ENCODE measurements at regions not wholly inside any gene's neighbourhood (a gene's known extent, or its start where the extent isn't known, plus 50 kb on each side); places are given as distances from the start of the nearest gene placed in this dataset.

GRCh38 chr14:76607510-76607909, 153.8 kb upstream of the VASH1 start:
- no peak for DNase-seq

DNA sequence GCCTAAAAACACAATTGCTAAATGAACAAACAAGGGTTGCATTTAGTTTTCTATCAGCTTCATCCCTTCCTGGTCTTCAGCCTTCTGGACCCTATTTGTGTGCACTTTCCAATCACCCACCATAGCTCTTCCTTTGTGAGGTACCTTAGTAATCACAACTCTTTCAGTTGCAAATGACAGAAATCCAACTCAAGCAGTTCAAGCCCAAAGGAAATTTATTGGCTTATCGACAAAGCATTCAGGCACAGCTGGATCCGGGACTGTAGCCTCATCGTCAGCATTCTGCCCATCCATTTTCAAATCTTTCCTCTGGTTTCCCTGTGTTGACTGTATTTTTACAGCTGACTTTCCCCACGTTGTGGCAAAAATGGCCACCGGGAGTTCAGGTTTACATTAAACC, 148.6 kb upstream of the VASH1 start:
- DNase-seq: no peak

DNA sequence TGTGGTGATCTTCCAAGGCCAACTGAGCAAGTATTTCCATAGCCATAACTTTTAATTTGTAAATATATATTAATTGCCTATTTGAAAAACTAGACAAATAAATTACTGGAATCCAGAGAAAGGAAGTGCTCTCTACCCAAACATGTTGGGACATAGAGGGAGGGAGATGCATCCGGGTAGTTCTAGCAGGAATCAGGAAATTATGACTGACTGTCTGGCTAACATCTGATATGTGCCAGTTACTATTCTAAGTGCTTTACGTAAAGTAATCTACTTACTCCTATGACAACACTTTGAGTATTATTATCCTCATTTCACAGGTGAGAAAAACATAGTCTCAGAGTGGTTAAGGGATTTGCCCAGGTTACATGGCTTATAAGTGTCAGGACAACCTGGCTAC, 147.7 kb upstream of the VASH1 start:
- no peak for DNase-seq

- DNase-seq: no peak
Observed at GRCh38 chr14:76615331-76615730, 145.9 kb upstream of the VASH1 start.

DNA sequence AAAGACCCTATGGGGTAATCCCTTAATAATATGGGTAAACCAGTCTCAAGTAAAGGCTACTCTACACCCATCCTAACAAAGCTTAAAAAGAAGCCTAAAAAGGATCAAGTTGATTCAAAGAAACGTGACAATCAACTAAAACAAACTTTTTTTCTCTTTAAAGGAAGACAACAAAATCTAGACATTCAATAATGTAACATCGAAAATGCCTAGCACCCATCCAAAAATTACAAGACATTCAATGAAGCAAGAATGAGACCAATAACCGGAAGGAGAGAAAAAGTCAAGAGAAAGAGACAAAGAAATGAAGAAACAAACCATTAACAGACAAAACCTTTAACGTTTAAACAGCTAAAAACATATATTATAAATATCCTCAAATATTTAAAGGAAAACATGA, 143.8 kb upstream of the VASH1 start:
- DNase-seq: no peak

GRCh38 chr14:76636602-76637001, 124.7 kb upstream of the VASH1 start:
- no peak for DNase-seq

DNA sequence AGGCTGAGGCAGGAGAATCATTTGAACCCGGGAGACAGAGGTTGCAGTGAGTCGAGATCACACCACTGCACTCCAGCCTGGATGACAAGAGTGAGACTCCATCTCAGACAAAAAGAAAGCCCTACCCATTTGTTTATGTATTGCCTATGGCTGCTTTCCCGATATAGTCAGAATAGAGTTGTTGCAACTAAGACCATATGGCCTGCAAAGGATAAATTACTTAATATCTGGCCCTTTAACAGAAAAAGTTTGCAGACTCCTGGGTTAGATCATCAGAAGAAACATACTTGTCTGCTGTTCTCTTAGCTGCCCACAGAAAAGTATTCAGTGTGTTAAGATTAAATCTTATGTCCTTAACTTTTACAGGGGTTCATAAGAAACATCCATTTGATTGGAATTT, 122.4 kb upstream of the VASH1 start:
- no peak for DNase-seq

GRCh38 chr14:76639606-76640229, 121.5 kb upstream of the VASH1 start:
- no peak for DNase-seq

- peak; percentile 97 for DNase-seq
Observed at GRCh38 chr14:76640923-76641395, 120.3 kb upstream of the VASH1 start.

GRCh38 chr14:76641541-76641940, 119.7 kb upstream of the VASH1 start:
- no peak for DNase-seq

DNA sequence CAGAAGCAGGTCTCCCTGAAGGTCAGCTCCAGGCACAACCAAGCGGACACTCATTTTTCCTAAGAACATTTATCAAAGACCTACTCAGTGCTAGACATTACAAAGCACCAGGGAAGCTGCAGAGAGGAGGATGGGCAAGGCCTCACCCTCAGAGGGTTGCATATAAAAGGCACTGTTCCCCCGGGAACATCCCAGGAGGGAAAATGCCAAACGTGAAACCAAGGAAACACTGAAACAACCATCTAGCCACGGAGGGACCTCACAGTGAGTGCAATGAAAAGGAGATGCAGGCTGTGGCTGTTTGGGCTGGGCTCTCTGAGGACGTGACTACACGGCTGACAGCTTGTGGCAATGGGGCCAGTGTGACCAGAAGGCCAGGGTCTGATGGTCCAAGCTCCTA, 117.4 kb upstream of the VASH1 start:
- DNase-seq: no peak

DNA sequence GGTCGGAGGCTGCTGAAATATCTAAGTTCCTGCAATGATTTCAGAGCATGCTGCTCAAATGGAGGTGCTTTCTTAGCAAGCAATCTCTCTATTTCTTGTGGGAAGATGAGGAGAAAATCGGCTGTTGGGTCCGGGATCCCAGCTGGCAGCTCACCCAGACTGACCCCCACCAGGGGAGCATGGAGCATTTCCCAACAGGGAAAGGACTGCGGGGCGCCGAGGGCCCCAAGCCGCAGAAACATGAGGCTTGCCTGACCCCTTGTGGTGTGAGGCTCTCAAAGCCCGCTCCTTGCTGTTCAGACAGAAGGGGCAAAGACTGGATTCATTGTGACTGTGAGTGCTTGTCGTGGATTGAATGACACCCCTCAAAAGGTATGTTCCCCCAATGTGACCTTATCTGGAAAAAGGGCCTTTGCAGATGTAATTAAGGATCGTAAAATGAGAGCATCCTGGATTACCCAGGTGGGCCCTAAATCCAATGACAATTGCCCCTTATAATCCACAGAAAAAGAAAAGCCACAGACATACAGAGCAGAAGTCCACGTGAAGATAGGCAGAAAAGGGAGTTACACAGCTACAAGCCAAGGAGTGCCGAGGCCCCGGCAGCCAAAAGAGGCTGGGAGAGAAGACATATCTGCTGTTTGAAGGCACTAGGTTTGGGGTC, 116.3 kb upstream of the VASH1 start:
- peak; percentile 31 for DNase-seq

DNA sequence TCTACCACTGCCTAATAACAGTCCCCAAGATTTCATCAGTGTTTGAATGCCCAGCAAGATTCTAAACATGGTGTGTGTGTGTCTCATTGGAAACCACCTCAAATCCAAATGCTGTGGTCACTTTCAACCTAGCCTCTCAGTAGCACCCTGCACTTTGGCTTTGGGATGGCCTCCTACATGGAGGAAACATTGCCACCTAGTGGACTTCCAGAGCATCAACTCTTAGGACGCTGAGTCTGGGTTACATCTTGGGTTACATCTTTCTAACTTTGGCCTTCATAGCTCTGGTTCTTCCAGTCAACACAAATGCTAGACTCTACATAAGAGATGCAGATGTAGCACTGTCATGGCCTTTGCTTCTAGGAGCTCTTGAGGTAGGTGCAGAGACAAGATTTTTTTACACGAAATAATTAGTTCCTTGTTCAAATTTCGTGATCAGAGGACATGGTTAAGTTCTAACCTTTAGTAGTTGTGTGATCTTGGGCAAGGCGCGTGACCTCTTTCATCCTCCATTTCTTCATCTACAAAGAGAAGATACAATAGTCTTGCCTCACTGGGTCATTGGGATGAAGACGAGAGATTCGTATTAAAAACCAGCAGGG, 113.5 kb upstream of the VASH1 start:
- peak; percentile 26 for DNase-seq

- DNase-seq: no peak
Observed at GRCh38 chr14:76651410-76652055, 109.7 kb upstream of the VASH1 start.

GRCh38 chr14:76653875-76654572, 107.2 kb upstream of the VASH1 start:
- DNase-seq: no peak

GRCh38 chr14:76654573-76655108, 106.6 kb upstream of the VASH1 start:
- no peak for DNase-seq

GRCh38 chr14:76655331-76655730, 105.9 kb upstream of the VASH1 start:
- DNase-seq: no peak

DNA sequence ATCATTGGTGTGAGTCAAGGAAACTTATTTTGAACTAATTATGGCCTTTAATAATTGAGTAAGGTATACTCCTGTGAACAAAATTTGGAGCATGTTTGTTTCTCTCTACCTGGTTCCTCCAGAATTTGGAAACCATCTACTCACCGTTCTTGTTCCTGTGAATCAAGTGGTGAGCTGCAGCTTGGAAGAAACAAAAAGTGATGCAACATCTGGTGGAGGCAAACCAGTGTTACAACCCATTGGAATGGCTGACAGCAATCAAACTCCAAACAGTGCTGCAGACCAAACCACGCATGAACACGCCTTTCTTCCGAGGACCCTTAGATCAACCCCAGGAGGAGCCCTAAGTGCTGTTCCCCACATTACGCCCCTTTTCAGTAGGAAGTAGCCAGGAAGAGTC, 104.7 kb upstream of the VASH1 start:
- DNase-seq: no peak

GRCh38 chr14:76657404-76657803, 103.9 kb upstream of the VASH1 start:
- no peak for DNase-seq

DNA sequence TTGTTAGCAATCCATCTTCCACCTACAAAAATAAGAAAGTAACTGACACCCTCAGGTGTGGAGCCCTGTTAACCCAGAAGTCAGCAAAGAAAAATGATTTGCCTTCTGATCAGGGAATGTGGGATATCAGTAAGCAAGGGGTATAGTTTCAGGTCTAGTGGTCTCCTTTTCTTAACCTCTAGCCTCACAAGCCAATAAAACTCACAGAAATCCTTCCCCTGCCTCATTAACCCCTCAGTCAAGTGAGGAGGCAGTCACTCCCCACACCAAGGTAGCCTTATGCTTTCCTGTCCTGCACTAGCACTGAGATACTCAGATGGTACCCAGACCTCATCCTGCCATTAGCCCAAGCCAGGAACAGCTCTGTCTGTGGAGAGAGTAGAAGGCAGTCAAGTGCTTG, 103.4 kb upstream of the VASH1 start:
- DNase-seq: no peak

GRCh38 chr14:76662580-76662979, 98.7 kb upstream of the VASH1 start:
- DNase-seq: no peak

DNA sequence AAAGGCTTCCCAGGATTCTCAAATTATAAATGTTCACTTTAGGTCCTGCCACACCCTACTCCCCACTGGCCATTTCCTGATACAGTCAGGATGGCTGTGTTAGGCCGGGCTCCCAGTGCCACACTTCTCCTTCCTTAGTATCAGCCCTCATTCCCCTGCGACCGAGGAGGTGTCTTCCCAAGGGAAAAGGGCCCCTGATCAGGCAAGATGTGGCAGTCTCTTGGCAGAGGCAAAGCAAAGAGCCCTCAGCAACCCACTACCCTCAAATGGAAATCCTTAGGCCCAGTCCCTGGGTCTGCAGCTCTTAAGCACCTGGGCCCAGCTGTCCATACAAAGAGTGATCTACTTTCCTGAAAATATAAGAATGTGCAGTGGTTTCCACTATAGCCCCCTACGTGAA, 96.5 kb upstream of the VASH1 start:
- DNase-seq: no peak

GRCh38 chr14:76666746-76667145, 94.5 kb upstream of the VASH1 start:
- DNase-seq: no peak

Measured in SHP77 treated with DMSO at 0.1 percent for 48 hours (cell line).